Fibroblast of gingiva (primary cell): ENCODE measurements at regions not wholly inside any gene's neighbourhood (a gene's known extent, or its start where the extent isn't known, plus 50 kb on each side); places are given as distances from the start of the nearest gene placed in this dataset.

ENCODE experiments used
- DNase-seq: peaks from one replicate; pipeline ENCODE4 v3.0.0-alpha.2; 2011; ENCODE audit warnings: low read depth

GRCh38 chr2:2827046-2827636 is 496.1 kb upstream of the MYT1L start:
- no peak for DNase-seq

- DNase-seq = no peak
These were observed 495.5 kb upstream of the MYT1L start for GRCh38 chr2:2826621-2827020.

GRCh38 chr2:2826209-2826551 is 495.1 kb upstream of the MYT1L start:
- no peak for DNase-seq

GRCh38 chr2:2825516-2826208 is 494.6 kb upstream of the MYT1L start:
- no peak for DNase-seq

- DNase-seq = no peak
These were observed 494.0 kb upstream of the MYT1L start for GRCh38 chr2:2825062-2825461.

GRCh38 chr2:2824588-2824987 is 493.5 kb upstream of the MYT1L start:
- no peak for DNase-seq

- DNase-seq = no peak
These were observed 492.1 kb upstream of the MYT1L start for GRCh38 chr2:2823061-2823753.

- DNase-seq = no peak
These were observed 491.1 kb upstream of the MYT1L start for GRCh38 chr2:2822143-2822542.

- no peak for DNase-seq
These were observed 481.6 kb upstream of the MYT1L start for GRCh38 chr2:2812648-2813047.

GRCh38 chr2:2812117-2812516 is 481.0 kb upstream of the MYT1L start:
- DNase-seq = no peak

- no peak for DNase-seq
These were observed 479.4 kb upstream of the MYT1L start for GRCh38 chr2:2810504-2810903.

GRCh38 chr2:2809771-2810170 is 478.7 kb upstream of the MYT1L start:
- DNase-seq = no peak

- DNase-seq = no peak
These were observed 477.5 kb upstream of the MYT1L start for GRCh38 chr2:2808551-2809058.

- no peak for DNase-seq
These were observed 475.6 kb upstream of the MYT1L start for GRCh38 chr2:2806711-2807110.

GRCh38 chr2:2805263-2805662 is 474.2 kb upstream of the MYT1L start:
- DNase-seq = no peak

- no peak for DNase-seq
These were observed 473.5 kb upstream of the MYT1L start for GRCh38 chr2:2804528-2804927.

- DNase-seq = no peak
These were observed 470.4 kb upstream of the MYT1L start for GRCh38 chr2:2801458-2801857.

GRCh38 chr2:2800697-2801096 is 469.6 kb upstream of the MYT1L start:
- no peak for DNase-seq

GRCh38 chr2:2800001-2800400 is 468.9 kb upstream of the MYT1L start:
- DNase-seq = no peak

GRCh38 chr2:2799151-2799697 is 468.1 kb upstream of the MYT1L start:
- no peak for DNase-seq

GRCh38 chr2:2798337-2798736 is 467.3 kb upstream of the MYT1L start:
- no peak for DNase-seq

GRCh38 chr2:2797797-2798196 is 466.7 kb upstream of the MYT1L start:
- no peak for DNase-seq

- no peak for DNase-seq
These were observed 465.1 kb upstream of the MYT1L start for GRCh38 chr2:2796207-2796606.
